DOHH2 (cell line): ENCODE measurements at regions not wholly inside any gene's neighbourhood (a gene's known extent, or its start where the extent isn't known, plus 50 kb on each side); places are given as distances from the start of the nearest gene placed in this dataset.
"Not testable (repeated sequence)": the region's sequence is repeated elsewhere in the genome, so short reads cannot be mapped to it uniquely, and the experiment has no call there.

Source experiments
- CTCF ChIP-seq: fragments of 200-600 bp; sonication (generic); IDR thresholded peaks from one replicate; pipeline ENCODE4 v1.5.1; 2014; ENCODE audit warnings: antibody characterized with exemption, mild to moderate bottlenecking, low read depth, low read length; ENCODE audit not compliant: poor library complexity, severe bottlenecking
- EZH2phosphoT487 ChIP-seq: fragments of 200-600 bp; sonication (generic); IDR thresholded peaks from 2 replicates; pipeline ENCODE4 v1.6.1; 2017; ENCODE audit warnings: borderline replicate concordance, mild to moderate bottlenecking, antibody characterized with exemption, low read length, moderate library complexity, mixed read lengths

GRCh38 chr15:20025040-20025439, 516.6 kb downstream of the GOLGA6L6 start:
- TF ChIP-seq CTCF, EZH2phosphoT487: not testable (repeated sequence)
